Endometrial microvascular endothelial cells (primary cell): ENCODE measurements at regions not wholly inside any gene's neighbourhood (a gene's known extent, or its start where the extent isn't known, plus 50 kb on each side); places are given as distances from the start of the nearest gene placed in this dataset.
"Not testable (repeated sequence)": the region's sequence is repeated elsewhere in the genome, so short reads cannot be mapped to it uniquely, and the experiment has no call there.

ENCODE experiments used
- in situ Hi-C: cut with HindIII; loops from 2 replicates; pipeline ENCODE4 v1.10.0; 2017; ENCODE audit warnings: low sequenced_read_pairs, low pct_unique_long_range_greater_than_20kb; ENCODE audit errors: inconsistent ontology term

GRCh38 chr4:128758314-128758922 lies 51.1 kb upstream of the JADE1 start:
- in situ Hi-C loops: no loop called here

- in situ Hi-C loops: no loop called here
Measured at GRCh38 chr4:128757712-128758111, 51.8 kb upstream of the JADE1 start.

GRCh38 chr4:128751354-128751753 lies 58.1 kb upstream of the JADE1 start:
- in situ Hi-C loops: no loop called here

- in situ Hi-C loops: not testable (repeated sequence)
Measured at GRCh38 chr4:128741748-128742147, 67.8 kb upstream of the JADE1 start.

GRCh38 chr4:128737098-128737513 lies 72.4 kb upstream of the JADE1 start:
- in situ Hi-C loops: no loop called here

GRCh38 chr4:128735714-128736113 lies 73.8 kb upstream of the JADE1 start:
- in situ Hi-C loops: no loop called here

GRCh38 chr4:128728190-128728589 lies 81.3 kb upstream of the JADE1 start:
- in situ Hi-C loops: no loop called here

GRCh38 chr4:128727658-128728057 lies 81.8 kb upstream of the JADE1 start:
- in situ Hi-C loops: no loop called here

GRCh38 chr4:128725405-128726055 lies 84.0 kb upstream of the JADE1 start:
- in situ Hi-C loops: no loop called here

- in situ Hi-C loops: no loop called here
Measured at GRCh38 chr4:128722911-128723310, 86.6 kb upstream of the JADE1 start.

GRCh38 chr4:128721896-128722295 lies 87.6 kb upstream of the JADE1 start:
- in situ Hi-C loops: no loop called here

GRCh38 chr4:128720270-128720669 lies 89.2 kb upstream of the JADE1 start:
- in situ Hi-C loops: no loop called here

GRCh38 chr4:128718768-128719167 lies 90.7 kb upstream of the JADE1 start:
- in situ Hi-C loops: no loop called here

- in situ Hi-C loops: no loop called here
Measured at GRCh38 chr4:128716338-128716737, 93.2 kb upstream of the JADE1 start.

- in situ Hi-C loops: no loop called here
Measured at GRCh38 chr4:128715616-128716015, 93.9 kb upstream of the JADE1 start.

- in situ Hi-C loops: no loop called here
Measured at GRCh38 chr4:128711361-128711760, 98.1 kb upstream of the JADE1 start.

GRCh38 chr4:128709268-128709667 lies 100.2 kb upstream of the JADE1 start:
- in situ Hi-C loops: no loop called here

GRCh38 chr4:128707864-128708263 lies 101.6 kb upstream of the JADE1 start:
- in situ Hi-C loops: no loop called here

- in situ Hi-C loops: no loop called here
Measured at GRCh38 chr4:128703948-128704347, 105.6 kb upstream of the JADE1 start.

GRCh38 chr4:128700659-128701350 lies 108.7 kb upstream of the JADE1 start:
- in situ Hi-C loops: no loop called here
